ENCODE measurements at regions not wholly inside any gene's neighbourhood (a gene's known extent, or its start where the extent isn't known, plus 50 kb on each side); places are given as distances from the start of the nearest gene placed in this dataset.
"Not testable (repeated sequence)": the region's sequence is repeated elsewhere in the genome, so short reads cannot be mapped to it uniquely, and the experiment has no call there.

DNA sequence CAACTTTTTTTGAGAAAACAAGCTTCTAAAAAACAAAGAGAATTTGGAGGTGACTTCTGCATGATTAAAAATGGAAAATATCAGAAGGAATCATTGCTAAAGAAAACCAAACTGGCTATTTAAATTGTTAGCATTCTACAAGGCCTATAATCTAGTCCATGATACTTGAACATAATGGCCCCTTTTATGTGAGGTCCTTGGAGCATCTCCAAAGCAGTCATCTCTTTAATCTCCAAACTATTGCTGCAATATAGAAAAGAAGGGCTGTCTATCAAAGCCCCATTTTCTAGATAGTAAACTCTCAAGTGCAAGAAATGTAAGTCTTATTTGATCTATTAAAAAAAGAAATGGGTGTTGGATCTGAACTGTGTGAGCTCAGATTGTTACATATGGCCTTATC lies 615.1 kb downstream of the CENPC start:
- no peaks in the 10 kb centered on the region for H3K27me3 ChIP-seq (ENCODE audit: control insufficient read depth, extremely low read depth, insufficient read depth, low read length)
- no peak for TF ChIP-seq EZH2 (IDR thresholded peaks at IDR 0.05; ENCODE audit: low read length)
- TF ChIP-seq, protein P1, sequence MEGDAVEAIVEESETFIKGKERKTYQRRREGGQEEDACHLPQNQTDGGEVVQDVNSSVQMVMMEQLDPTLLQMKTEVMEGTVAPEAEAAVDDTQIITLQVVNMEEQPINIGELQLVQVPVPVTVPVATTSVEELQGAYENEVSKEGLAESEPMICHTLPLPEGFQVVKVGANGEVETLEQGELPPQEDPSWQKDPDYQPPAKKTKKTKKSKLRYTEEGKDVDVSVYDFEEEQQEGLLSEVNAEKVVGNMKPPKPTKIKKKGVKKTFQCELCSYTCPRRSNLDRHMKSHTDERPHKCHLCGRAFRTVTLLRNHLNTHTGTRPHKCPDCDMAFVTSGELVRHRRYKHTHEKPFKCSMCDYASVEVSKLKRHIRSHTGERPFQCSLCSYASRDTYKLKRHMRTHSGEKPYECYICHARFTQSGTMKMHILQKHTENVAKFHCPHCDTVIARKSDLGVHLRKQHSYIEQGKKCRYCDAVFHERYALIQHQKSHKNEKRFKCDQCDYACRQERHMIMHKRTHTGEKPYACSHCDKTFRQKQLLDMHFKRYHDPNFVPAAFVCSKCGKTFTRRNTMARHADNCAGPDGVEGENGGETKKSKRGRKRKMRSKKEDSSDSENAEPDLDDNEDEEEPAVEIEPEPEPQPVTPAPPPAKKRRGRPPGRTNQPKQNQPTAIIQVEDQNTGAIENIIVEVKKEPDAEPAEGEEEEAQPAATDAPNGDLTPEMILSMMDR (optimal IDR thresholded peaks at IDR 0.05 in 1 of 3, IDR thresholded peaks at IDR 0.05 in 1 of 3, conservative IDR thresholded peaks at IDR 0.05 in 1 of 3; ENCODE audit: extremely low read depth in 1 of 3, insufficient read depth in 2 of 3, low read length in 3 of 3), result no peak
- no peaks in the 10 kb centered on the region for H3K4me1 ChIP-seq (ENCODE audit: control insufficient read depth, extremely low read depth, insufficient read depth, low read length)
- no peaks in the 10 kb centered on the region for H3K79me2 ChIP-seq (ENCODE audit: control insufficient read depth, insufficient read depth, low read length)
- no peaks in the 10 kb centered on the region for H3K36me3 ChIP-seq (ENCODE audit: control insufficient read depth in 2 of 2, extremely low read depth in 1 of 2, insufficient read depth in 2 of 2, low read length in 2 of 2)
- H3K9ac ChIP-seq (ENCODE audit: control insufficient read depth, extremely low read depth, insufficient read depth, low read length), result no peak overlapping the region
- DNase-seq (ENCODE audit: low read depth, low spot score) (no peak), FAIRE-seq (no peak)
- dilution Hi-C loops (cut with MboI; ENCODE audit: extremely low pct_ligation_motif_present, low sequenced_read_pairs), result no loop called here
- H3K27ac ChIP-seq (ENCODE audit: control insufficient read depth, insufficient read depth, low read length), result no peak overlapping the region
- H3K4me3 ChIP-seq (ENCODE audit: control insufficient read depth in 2 of 3, extremely low read depth in 1 of 3, insufficient read depth in 2 of 3, low read depth in 1 of 3, low read length in 3 of 3), result no peak overlapping the region
- no peak overlapping the region for H3K4me2 ChIP-seq (ENCODE audit: control insufficient read depth, extremely low read depth, insufficient read depth, low read depth, low read length)
- H4K20me1 ChIP-seq (ENCODE audit: control insufficient read depth, extremely low read depth, insufficient read depth, low read length), result no peaks in the 10 kb centered on the region
- H2AFZ ChIP-seq (ENCODE audit: control insufficient read depth, low read length), result no peak overlapping the region
- H3K9me1 ChIP-seq (ENCODE audit: control insufficient read depth, extremely low read depth, insufficient read depth, low read length), result no peaks in the 10 kb centered on the region
- no peaks in the 10 kb centered on the region for H3K9me3 ChIP-seq (ENCODE audit: control insufficient read depth, low read depth, low read length)

DNA sequence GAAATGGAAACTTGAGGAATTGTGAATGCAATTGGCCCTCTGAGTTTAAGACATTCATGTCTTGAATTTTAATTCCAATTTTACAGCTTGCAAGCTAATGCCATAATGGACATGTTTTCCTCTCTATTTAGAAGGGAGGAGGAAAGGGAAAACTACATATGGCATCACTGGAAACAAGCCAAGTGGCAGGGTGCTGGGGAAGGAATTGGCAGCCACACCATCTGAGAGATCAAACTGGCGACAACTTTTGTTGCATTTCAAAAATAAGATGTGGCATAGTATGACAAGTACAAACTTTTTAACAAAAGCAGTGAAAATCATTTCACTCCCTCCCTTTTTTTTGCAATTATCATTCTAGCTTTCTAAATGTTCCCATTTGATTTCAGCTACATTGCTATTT lies 615.6 kb downstream of the CENPC start:
- H3K9me1 ChIP-seq (ENCODE audit: control insufficient read depth, extremely low read depth, insufficient read depth, low read length), result no peaks in the 10 kb centered on the region
- no peak overlapping the region for H2AFZ ChIP-seq (ENCODE audit: control insufficient read depth, low read length)
- H3K4me1 ChIP-seq (ENCODE audit: control insufficient read depth, extremely low read depth, insufficient read depth, low read length), result no peaks in the 10 kb centered on the region
- no peaks in the 10 kb centered on the region for H3K27me3 ChIP-seq (ENCODE audit: control insufficient read depth, extremely low read depth, insufficient read depth, low read length)
- H3K9ac ChIP-seq (ENCODE audit: control insufficient read depth, extremely low read depth, insufficient read depth, low read length), result no peak overlapping the region
- no peak overlapping the region for H3K4me2 ChIP-seq (ENCODE audit: control insufficient read depth, extremely low read depth, insufficient read depth, low read depth, low read length)
- H3K4me3 ChIP-seq (ENCODE audit: control insufficient read depth in 2 of 3, extremely low read depth in 1 of 3, insufficient read depth in 2 of 3, low read depth in 1 of 3, low read length in 3 of 3), result no peak overlapping the region
- no peak for TF ChIP-seq EZH2 (IDR thresholded peaks at IDR 0.05; ENCODE audit: low read length)
- TF ChIP-seq, protein P1 (optimal IDR thresholded peaks at IDR 0.05 in 1 of 3, IDR thresholded peaks at IDR 0.05 in 1 of 3, conservative IDR thresholded peaks at IDR 0.05 in 1 of 3; ENCODE audit: extremely low read depth in 1 of 3, insufficient read depth in 2 of 3, low read length in 3 of 3), result no peak
- H3K36me3 ChIP-seq (ENCODE audit: control insufficient read depth in 2 of 2, extremely low read depth in 1 of 2, insufficient read depth in 2 of 2, low read length in 2 of 2), result no peaks in the 10 kb centered on the region
- no peaks in the 10 kb centered on the region for H3K9me3 ChIP-seq (ENCODE audit: control insufficient read depth, low read depth, low read length)
- H4K20me1 ChIP-seq (ENCODE audit: control insufficient read depth, extremely low read depth, insufficient read depth, low read length), result no peaks in the 10 kb centered on the region
- dilution Hi-C loops (cut with MboI; ENCODE audit: extremely low pct_ligation_motif_present, low sequenced_read_pairs), result no loop called here
- no peak for DNase-seq (ENCODE audit: low read depth, low spot score)
- FAIRE-seq, result no peak
- H3K79me2 ChIP-seq (ENCODE audit: control insufficient read depth, insufficient read depth, low read length), result no peaks in the 10 kb centered on the region
- H3K27ac ChIP-seq (ENCODE audit: control insufficient read depth, insufficient read depth, low read length), result no peak overlapping the region

DNA sequence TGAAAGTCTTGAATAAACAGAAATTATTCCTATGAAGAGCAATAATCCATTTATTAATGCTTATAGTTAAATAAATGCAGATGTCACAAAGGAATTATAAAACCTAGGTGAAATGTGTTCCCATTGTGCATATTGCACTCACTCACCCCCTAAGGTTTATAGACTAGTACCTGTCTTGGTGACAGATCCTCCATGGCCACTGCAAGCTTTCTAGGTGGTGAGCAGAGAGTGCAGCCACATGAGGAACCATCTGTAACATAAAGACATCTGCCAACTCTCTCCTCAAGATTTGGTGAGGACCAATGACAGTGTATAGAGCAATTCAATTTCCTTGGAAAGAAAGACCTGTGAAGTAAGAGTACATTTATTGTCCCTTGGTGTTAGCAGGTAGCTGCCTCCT lies 616.4 kb downstream of the CENPC start:
- H3K27ac ChIP-seq (ENCODE audit: control insufficient read depth, insufficient read depth, low read length); H3K9me1 ChIP-seq (ENCODE audit: control insufficient read depth, extremely low read depth, insufficient read depth, low read length): not testable (repeated sequence)
- peak; percentile 55 for FAIRE-seq

More for the DNA sequence above, 616.4 kb downstream of the CENPC start:
- H3K4me3 ChIP-seq (ENCODE audit: control insufficient read depth in 2 of 3, extremely low read depth in 1 of 3, insufficient read depth in 2 of 3, low read depth in 1 of 3, low read length in 3 of 3); H3K4me2 ChIP-seq (ENCODE audit: control insufficient read depth, extremely low read depth, insufficient read depth, low read depth, low read length); DNase-seq (ENCODE audit: low read depth, low spot score); H3K4me1 ChIP-seq (ENCODE audit: control insufficient read depth, extremely low read depth, insufficient read depth, low read length); H4K20me1 ChIP-seq (ENCODE audit: control insufficient read depth, extremely low read depth, insufficient read depth, low read length); H3K36me3 ChIP-seq (ENCODE audit: control insufficient read depth in 2 of 2, extremely low read depth in 1 of 2, insufficient read depth in 2 of 2, low read length in 2 of 2); H3K9me3 ChIP-seq (ENCODE audit: control insufficient read depth, low read depth, low read length); dilution Hi-C loops (cut with MboI; ENCODE audit: extremely low pct_ligation_motif_present, low sequenced_read_pairs); H3K27me3 ChIP-seq (ENCODE audit: control insufficient read depth, extremely low read depth, insufficient read depth, low read length); H2AFZ ChIP-seq (ENCODE audit: control insufficient read depth, low read length); H3K9ac ChIP-seq (ENCODE audit: control insufficient read depth, extremely low read depth, insufficient read depth, low read length); H3K79me2 ChIP-seq (ENCODE audit: control insufficient read depth, insufficient read depth, low read length): not testable (repeated sequence)

Data from keratinocyte (primary cell).